ENCODE measurements at regions not wholly inside any gene's neighbourhood (a gene's known extent, or its start where the extent isn't known, plus 50 kb on each side); places are given as distances from the start of the nearest gene placed in this dataset.

GRCh38 chr11:36753960-36754359, 155.9 kb upstream of the RAG2 start:
- TF ChIP-seq NFRKB (IDR thresholded peaks at IDR 0.05) (no peak), ARNT (IDR thresholded peaks at IDR 0.05) (no peak), FOXK2 (IDR thresholded peaks at IDR 0.05) (no peak), FOXA1 (IDR thresholded peaks at IDR 0.05) (no peak), SP1 (IDR thresholded peaks at IDR 0.05) (no peak), CTBP1 (IDR thresholded peaks at IDR 0.05; ENCODE audit: borderline replicate concordance) (no peak), BHLHE40 (IDR thresholded peaks at IDR 0.05; ENCODE audit: borderline replicate concordance) (no peak), L3MBTL2 (conservative IDR thresholded peaks at IDR 0.05) (no peak), SUZ12 (IDR thresholded peaks at IDR 0.05) (no peak), PKNOX1 (IDR thresholded peaks at IDR 0.05) (no peak), FOXM1 (IDR thresholded peaks at IDR 0.05; ENCODE audit: borderline replicate concordance) (no peak), TARDBP (IDR thresholded peaks at IDR 0.05) (no peak), ELF4 (IDR thresholded peaks at IDR 0.05) (no peak), LEF1 (IDR thresholded peaks at IDR 0.05; ENCODE audit: borderline replicate concordance) (no peak)
- ChIA-PET POLR2A (no interaction called here), CTCF (no interaction called here)
- no peak for DNase-seq (ENCODE audit: extremely low spot score)

- DNase-seq (ENCODE audit: extremely low spot score): no peak
- ChIA-PET POLR2A (no interaction called here), CTCF (interaction anchor here (1.0 to 1.4 kb wide), 2 partner anchors 49 to 187 kb away, joined by 3 read pairs; no protein-coding TSS in a partner anchor)
- TF ChIP-seq L3MBTL2 (conservative IDR thresholded peaks at IDR 0.05): no peak
- TF ChIP-seq ELF4 (IDR thresholded peaks at IDR 0.05): no peak
- no peak for TF ChIP-seq HDGF (IDR thresholded peaks at IDR 0.05; ENCODE audit: borderline replicate concordance)
- no peak for TF ChIP-seq ZNF384 (IDR thresholded peaks at IDR 0.05)
- TF ChIP-seq BHLHE40 (IDR thresholded peaks at IDR 0.05; ENCODE audit: borderline replicate concordance): no peak
- no peak for TF ChIP-seq SP1 (IDR thresholded peaks at IDR 0.05)
- no peak for TF ChIP-seq CTBP1 (IDR thresholded peaks at IDR 0.05; ENCODE audit: borderline replicate concordance)
- no peak for TF ChIP-seq FOXM1 (IDR thresholded peaks at IDR 0.05; ENCODE audit: borderline replicate concordance)
- no peak for TF ChIP-seq TARDBP (IDR thresholded peaks at IDR 0.05)
- TF ChIP-seq NFRKB (IDR thresholded peaks at IDR 0.05): no peak
- TF ChIP-seq PKNOX1 (IDR thresholded peaks at IDR 0.05): no peak
- TF ChIP-seq ARNT (IDR thresholded peaks at IDR 0.05): no peak
- TF ChIP-seq LEF1 (IDR thresholded peaks at IDR 0.05; ENCODE audit: borderline replicate concordance): no peak
- TF ChIP-seq FOXK2 (IDR thresholded peaks at IDR 0.05): no peak
Measured at GRCh38 chr11:36751996-36752395, 154.0 kb upstream of the RAG2 start.

- ChIA-PET POLR2A (no interaction called here), CTCF (interaction anchor here (0.9 to 1.0 kb wide), 2 partner anchors 49 to 186 kb away, joined by 3 read pairs; no protein-coding TSS in a partner anchor)
- TF ChIP-seq SP1 (IDR thresholded peaks at IDR 0.05): no peak
- no peak for TF ChIP-seq PKNOX1 (IDR thresholded peaks at IDR 0.05)
- no peak for DNase-seq (ENCODE audit: extremely low spot score)
Measured at GRCh38 chr11:36751335-36751781, 153.3 kb upstream of the RAG2 start.

- TF ChIP-seq LEF1 (IDR thresholded peaks at IDR 0.05; ENCODE audit: borderline replicate concordance) (no peak), ELF4 (IDR thresholded peaks at IDR 0.05) (no peak), NFRKB (IDR thresholded peaks at IDR 0.05) (no peak), CTBP1 (IDR thresholded peaks at IDR 0.05; ENCODE audit: borderline replicate concordance) (no peak), BHLHE40 (IDR thresholded peaks at IDR 0.05; ENCODE audit: borderline replicate concordance) (no peak), SP1 (IDR thresholded peaks at IDR 0.05) (no peak), PKNOX1 (IDR thresholded peaks at IDR 0.05) (no peak), ARNT (IDR thresholded peaks at IDR 0.05) (no peak)
- CTCF ChIA-PET: no interaction called here
- POLR2A ChIA-PET: no interaction called here
- DNase-seq (ENCODE audit: extremely low spot score): no peak
Measured at GRCh38 chr11:36750349-36750748, 152.3 kb upstream of the RAG2 start.

- no peak for DNase-seq (ENCODE audit: extremely low spot score)
- ChIA-PET CTCF (interaction anchor here (3.5 to 4.5 kb wide), 2 partner anchors 47 to 183 kb away, joined by 64 to 72 read pairs; partner anchors contain the start of gene RAG1), POLR2A (no interaction called here)
- no peak for TF ChIP-seq NFRKB (IDR thresholded peaks at IDR 0.05)
- no peak for TF ChIP-seq ARNT (IDR thresholded peaks at IDR 0.05)
- TF ChIP-seq L3MBTL2 (conservative IDR thresholded peaks at IDR 0.05): no peak
Measured at GRCh38 chr11:36748836-36749235, 150.8 kb upstream of the RAG2 start.

GRCh38 chr11:36746886-36747710, 149.1 kb upstream of the RAG2 start:
- DNase-seq (ENCODE audit: extremely low spot score): peak; percentile 74
- no peak for TF ChIP-seq FOXM1 (IDR thresholded peaks at IDR 0.05; ENCODE audit: borderline replicate concordance)
- no peak for TF ChIP-seq ZNF384 (IDR thresholded peaks at IDR 0.05)
- no peak for TF ChIP-seq LEF1 (IDR thresholded peaks at IDR 0.05; ENCODE audit: borderline replicate concordance)
- TF ChIP-seq FOXA1 (IDR thresholded peaks at IDR 0.05): no peak
- no peak for TF ChIP-seq FOXK2 (IDR thresholded peaks at IDR 0.05)
- TF ChIP-seq HDGF (IDR thresholded peaks at IDR 0.05; ENCODE audit: borderline replicate concordance): no peak
- no peak for TF ChIP-seq ARNT (IDR thresholded peaks at IDR 0.05)
- TF ChIP-seq CTBP1 (IDR thresholded peaks at IDR 0.05; ENCODE audit: borderline replicate concordance): no peak
- ChIA-PET CTCF (interaction anchor here (0.5 to 4.5 kb wide), 29 partner anchors 9 to 300 kb away, joined by 3 to 72 read pairs (median 4); partner anchors contain the start of gene RAG1), POLR2A (interaction anchor here (1.2 kb wide), 1 partner anchor 44 kb away, joined by 4 read pairs; no protein-coding TSS in a partner anchor)
